ENCODE measurements at regions not wholly inside any gene's neighbourhood (a gene's known extent, or its start where the extent isn't known, plus 50 kb on each side); places are given as distances from the start of the nearest gene placed in this dataset.

- no peaks in the 10 kb centered on the region for H3K4me1 ChIP-seq
- 50% methylated on average over 2 of the region's 2 CpGs for WGBS
- no peaks in the 10 kb centered on the region for H3K36me3 ChIP-seq
- no peak overlapping the region for H3K27ac ChIP-seq
- no peak for DNase-seq (ENCODE audit: low spot score in 2 of 2)
- no peaks in the 10 kb centered on the region for H3K9me3 ChIP-seq
- no peak overlapping the region for H3K4me3 ChIP-seq
- no peaks in the 10 kb centered on the region for H3K27me3 ChIP-seq
- no peak for TF ChIP-seq EP300 (IDR thresholded peaks at IDR 0.05)
- TF ChIP-seq CTCF (IDR thresholded peaks at IDR 0.05): no peak
- no peak for TF ChIP-seq POLR2A (IDR thresholded peaks at IDR 0.05)
- TF ChIP-seq POLR2AphosphoS5 (IDR thresholded peaks at IDR 0.05): no peak
Observed at GRCh38 chr14:85363358-85363757, 166.6 kb upstream of the FLRT2 start.

GRCh38 chr14:85366226-85366625 lies 163.7 kb upstream of the FLRT2 start:
- no peak overlapping the region for H3K4me3 ChIP-seq
- WGBS: 93% methylated on average over 4 of the region's 4 CpGs
- no peaks in the 10 kb centered on the region for H3K4me1 ChIP-seq
- DNase-seq (ENCODE audit: low spot score in 2 of 2): no peak
- H3K27ac ChIP-seq: no peak overlapping the region
- H3K27me3 ChIP-seq: no peaks in the 10 kb centered on the region
- TF ChIP-seq EP300 (IDR thresholded peaks at IDR 0.05): no peak
- TF ChIP-seq POLR2AphosphoS5 (IDR thresholded peaks at IDR 0.05): no peak
- TF ChIP-seq CTCF (IDR thresholded peaks at IDR 0.05): no peak
- no peak for TF ChIP-seq POLR2A (IDR thresholded peaks at IDR 0.05)
- H3K36me3 ChIP-seq: no peaks in the 10 kb centered on the region
- H3K9me3 ChIP-seq: no peaks in the 10 kb centered on the region

- WGBS: 59% methylated on average over 8 of the region's 8 CpGs
- no peaks in the 10 kb centered on the region for H3K4me1 ChIP-seq
Observed at GRCh38 chr14:85380881-85381280, 149.1 kb upstream of the FLRT2 start.

GRCh38 chr14:85382341-85382740 lies 147.6 kb upstream of the FLRT2 start:
- TF ChIP-seq POLR2A (IDR thresholded peaks at IDR 0.05) (no peak), CTCF (IDR thresholded peaks at IDR 0.05) (no peak), EP300 (IDR thresholded peaks at IDR 0.05) (no peak), POLR2AphosphoS5 (IDR thresholded peaks at IDR 0.05) (no peak)
- WGBS: 97% methylated on average over 1 of the region's 1 CpG

More at GRCh38 chr14:85380881-85381280, 149.1 kb upstream of the FLRT2 start:
- H3K27ac ChIP-seq: no peak overlapping the region
- H3K4me3 ChIP-seq: no peak overlapping the region
- H3K27me3 ChIP-seq: no peaks in the 10 kb centered on the region
- TF ChIP-seq EP300 (IDR thresholded peaks at IDR 0.05) (no peak), CTCF (IDR thresholded peaks at IDR 0.05) (no peak), POLR2A (IDR thresholded peaks at IDR 0.05) (no peak), POLR2AphosphoS5 (IDR thresholded peaks at IDR 0.05) (no peak)
- H3K36me3 ChIP-seq: no peaks in the 10 kb centered on the region
- DNase-seq (ENCODE audit: low spot score in 2 of 2): no peak
- H3K9me3 ChIP-seq: no peaks in the 10 kb centered on the region

GRCh38 chr14:85387181-85387580 lies 142.8 kb upstream of the FLRT2 start:
- no peaks in the 10 kb centered on the region for H3K9me3 ChIP-seq
- H3K4me1 ChIP-seq: no peaks in the 10 kb centered on the region
- no peak for DNase-seq (ENCODE audit: low spot score in 2 of 2)
- no peaks in the 10 kb centered on the region for H3K36me3 ChIP-seq
- no peak overlapping the region for H3K27ac ChIP-seq
- no peaks in the 10 kb centered on the region for H3K27me3 ChIP-seq
- no peak overlapping the region for H3K4me3 ChIP-seq
- 76% methylated on average over 3 of the region's 3 CpGs for WGBS
- TF ChIP-seq CTCF (IDR thresholded peaks at IDR 0.05) (no peak), POLR2A (IDR thresholded peaks at IDR 0.05) (no peak), EP300 (IDR thresholded peaks at IDR 0.05) (no peak), POLR2AphosphoS5 (IDR thresholded peaks at IDR 0.05) (no peak)

More at GRCh38 chr14:85382341-85382740, 147.6 kb upstream of the FLRT2 start:
- H3K27me3 ChIP-seq: no peaks in the 10 kb centered on the region
- no peaks in the 10 kb centered on the region for H3K36me3 ChIP-seq
- H3K4me3 ChIP-seq: no peak overlapping the region
- H3K27ac ChIP-seq: no peak overlapping the region
- DNase-seq (ENCODE audit: low spot score in 2 of 2): no peak
- H3K9me3 ChIP-seq: no peaks in the 10 kb centered on the region
- H3K4me1 ChIP-seq: no peaks in the 10 kb centered on the region
